Lower leg skin (tissue), 3 donors: ENCODE measurements at regions not wholly inside any gene's neighbourhood (a gene's known extent, or its start where the extent isn't known, plus 50 kb on each side); places are given as distances from the start of the nearest gene placed in this dataset.

Experiments
- CTCF ChIP-seq, 3 donors: fragments of 450-650 bp; IDR thresholded peaks; one replicate each; pipeline ENCODE4 v1.5.1; 2016; ENCODE audit warnings: antibody characterized with exemption in 3 of 3, mild to moderate bottlenecking in 3 of 3, moderate library complexity in 2 of 3
- POLR2A ChIP-seq, 2 donors: fragments of 450-650 bp; IDR thresholded peaks; one replicate each; pipeline ENCODE4 v1.6.1; 2016 to 2017; ENCODE audit warnings: antibody characterized with exemption in 2 of 2, mild to moderate bottlenecking in 1 of 2, moderate library complexity in 1 of 2

GRCh38 chr6:9468277-9468676 is 946.6 kb downstream of the TFAP2A start:
- TF ChIP-seq CTCF (IDR thresholded peaks at IDR 0.05) = no peak
- TF ChIP-seq POLR2A (IDR thresholded peaks at IDR 0.05) = no peak
